HFFc6 (cell line): ENCODE measurements at regions not wholly inside any gene's neighbourhood (a gene's known extent, or its start where the extent isn't known, plus 50 kb on each side); places are given as distances from the start of the nearest gene placed in this dataset.

Experiments used
- DNase-seq: peaks from one replicate; pipeline ENCODE4 v3.0.0-alpha.2; 2018
- H3K27ac Mint-ChIP-seq: 2 replicates; pipeline ENCODE4 v1.8.0; 2020; ENCODE audit warnings: mild to moderate bottlenecking, mixed read lengths
- H3K27me3 Mint-ChIP-seq: 2 replicates; pipeline ENCODE4 v1.8.0; 2021; ENCODE audit warnings: mild to moderate bottlenecking, moderate library complexity, mixed read lengths; ENCODE audit not compliant: insufficient read depth
- H3K36me3 Mint-ChIP-seq: 2 replicates; pipeline ENCODE4 v1.8.0; 2021; ENCODE audit warnings: low read depth, mixed read lengths
- H3K4me1 Mint-ChIP-seq: 2 replicates; pipeline ENCODE4 v1.8.0; 2020; ENCODE audit warnings: low read depth, mixed read lengths
- H3K4me3 Mint-ChIP-seq: 2 replicates; pipeline ENCODE4 v1.8.0; 2020; ENCODE audit warnings: mild to moderate bottlenecking, moderate library complexity, mixed read lengths
- H3K9me3 Mint-ChIP-seq: 2 replicates; pipeline ENCODE4 v1.8.0; 2020; ENCODE audit warnings: mild to moderate bottlenecking, mixed read lengths
- CTCF ChIP-seq: fragments of 200-600 bp; sonication (generic); IDR thresholded peaks from 2 replicates; pipeline ENCODE4 v1.5.0; 2021; ENCODE audit warnings: antibody characterized with exemption, mild to moderate bottlenecking

GRCh38 chr4:141826260-141826659 is 189.9 kb downstream of the IL15 start:
- no peaks in the 10 kb centered on the region for H3K27me3 Mint-ChIP-seq
- no peaks in the 10 kb centered on the region for H3K36me3 Mint-ChIP-seq
- no peaks in the 10 kb centered on the region for H3K9me3 Mint-ChIP-seq
- H3K4me3 Mint-ChIP-seq: no peak overlapping the region
- H3K4me1 Mint-ChIP-seq: peaks cover 20% of the 10 kb centered on the region
- H3K27ac Mint-ChIP-seq: no peak overlapping the region
- DNase-seq: no peak
- no peak for TF ChIP-seq CTCF

DNA sequence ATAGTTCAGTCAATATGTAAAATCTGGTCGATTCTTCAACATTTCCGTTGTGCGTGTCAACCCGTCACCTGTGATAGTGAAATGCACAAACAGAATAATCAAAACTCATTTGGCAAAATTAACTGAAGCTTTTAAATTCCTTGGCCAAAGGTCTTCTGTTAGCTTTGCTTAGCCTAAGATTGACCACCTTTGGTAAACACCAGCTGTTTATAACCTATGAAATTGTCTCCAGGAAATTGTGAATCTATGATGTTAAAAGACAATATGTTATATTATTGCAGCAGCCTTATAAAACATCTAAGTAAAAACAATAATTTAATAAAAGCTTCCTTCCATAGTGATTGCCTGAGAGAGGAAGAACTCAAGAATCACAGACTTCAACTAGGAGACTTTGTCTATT is 196.8 kb downstream of the IL15 start:
- no peak overlapping the region for H3K4me3 Mint-ChIP-seq
- TF ChIP-seq CTCF: no peak
- H3K4me1 Mint-ChIP-seq: no peaks in the 10 kb centered on the region
- DNase-seq: no peak
- H3K27ac Mint-ChIP-seq: no peak overlapping the region
- H3K36me3 Mint-ChIP-seq: peaks cover 6% of the 10 kb centered on the region; the same call in 1 of the 2 replicates
- H3K27me3 Mint-ChIP-seq: no peaks in the 10 kb centered on the region
- no peaks in the 10 kb centered on the region; the same call in 1 of the 2 replicates for H3K9me3 Mint-ChIP-seq

- Mint-ChIP-seq H3K4me1 (no peaks in the 10 kb centered on the region), H3K9me3 (no peaks in the 10 kb centered on the region; the same call in 1 of the 2 replicates), H3K27me3 (no peaks in the 10 kb centered on the region), H3K4me3 (no peak overlapping the region), H3K36me3 (no peaks in the 10 kb centered on the region), H3K27ac (no peak overlapping the region)
- no peak for TF ChIP-seq CTCF
- DNase-seq: no peak
Measured at GRCh38 chr4:141840299-141840986, 204.1 kb downstream of the IL15 start.

DNA sequence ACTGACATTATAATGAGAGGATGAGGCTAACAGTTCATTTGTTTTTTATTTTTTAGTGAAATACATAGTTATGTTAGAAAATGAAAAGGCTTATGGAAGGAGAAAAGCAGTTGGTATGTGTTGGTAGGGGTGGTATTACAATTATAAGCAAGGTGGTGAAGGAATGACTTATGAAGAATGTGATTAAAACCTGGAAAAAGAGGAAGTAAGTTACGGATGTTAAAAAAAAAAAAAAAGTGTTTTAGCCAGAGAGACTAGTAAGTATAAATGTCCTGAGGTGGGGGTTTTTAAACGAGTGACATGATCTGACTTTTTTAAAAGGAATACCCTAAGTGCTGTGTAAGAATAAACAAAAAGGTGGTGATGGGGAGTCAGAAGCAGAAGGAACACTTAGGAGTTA is 206.8 kb downstream of the IL15 start:
- H3K36me3 Mint-ChIP-seq: no peaks in the 10 kb centered on the region
- no peaks in the 10 kb centered on the region for H3K9me3 Mint-ChIP-seq
- no peaks in the 10 kb centered on the region for H3K4me1 Mint-ChIP-seq
- H3K27me3 Mint-ChIP-seq: no peaks in the 10 kb centered on the region
- H3K27ac Mint-ChIP-seq: no peak overlapping the region
- no peak for DNase-seq
- no peak overlapping the region for H3K4me3 Mint-ChIP-seq
- no peak for TF ChIP-seq CTCF

GRCh38 chr4:141845901-141846300 is 209.5 kb downstream of the IL15 start:
- no peak overlapping the region for H3K4me3 Mint-ChIP-seq
- H3K36me3 Mint-ChIP-seq: no peaks in the 10 kb centered on the region
- no peaks in the 10 kb centered on the region for H3K4me1 Mint-ChIP-seq
- H3K27ac Mint-ChIP-seq: no peak overlapping the region
- no peak for DNase-seq
- no peak for TF ChIP-seq CTCF
- H3K27me3 Mint-ChIP-seq: no peaks in the 10 kb centered on the region
- no peaks in the 10 kb centered on the region for H3K9me3 Mint-ChIP-seq
